HT-29 (cell line): ENCODE measurements at regions not wholly inside any gene's neighbourhood (a gene's known extent, or its start where the extent isn't known, plus 50 kb on each side); places are given as distances from the start of the nearest gene placed in this dataset.
"Not testable (repeated sequence)": the region's sequence is repeated elsewhere in the genome, so short reads cannot be mapped to it uniquely, and the experiment has no call there.

Source experiments
- DNase-seq: peaks from one replicate; pipeline ENCODE4 v3.0.0-alpha.2; 2015; ENCODE audit warnings: low spot score

DNA sequence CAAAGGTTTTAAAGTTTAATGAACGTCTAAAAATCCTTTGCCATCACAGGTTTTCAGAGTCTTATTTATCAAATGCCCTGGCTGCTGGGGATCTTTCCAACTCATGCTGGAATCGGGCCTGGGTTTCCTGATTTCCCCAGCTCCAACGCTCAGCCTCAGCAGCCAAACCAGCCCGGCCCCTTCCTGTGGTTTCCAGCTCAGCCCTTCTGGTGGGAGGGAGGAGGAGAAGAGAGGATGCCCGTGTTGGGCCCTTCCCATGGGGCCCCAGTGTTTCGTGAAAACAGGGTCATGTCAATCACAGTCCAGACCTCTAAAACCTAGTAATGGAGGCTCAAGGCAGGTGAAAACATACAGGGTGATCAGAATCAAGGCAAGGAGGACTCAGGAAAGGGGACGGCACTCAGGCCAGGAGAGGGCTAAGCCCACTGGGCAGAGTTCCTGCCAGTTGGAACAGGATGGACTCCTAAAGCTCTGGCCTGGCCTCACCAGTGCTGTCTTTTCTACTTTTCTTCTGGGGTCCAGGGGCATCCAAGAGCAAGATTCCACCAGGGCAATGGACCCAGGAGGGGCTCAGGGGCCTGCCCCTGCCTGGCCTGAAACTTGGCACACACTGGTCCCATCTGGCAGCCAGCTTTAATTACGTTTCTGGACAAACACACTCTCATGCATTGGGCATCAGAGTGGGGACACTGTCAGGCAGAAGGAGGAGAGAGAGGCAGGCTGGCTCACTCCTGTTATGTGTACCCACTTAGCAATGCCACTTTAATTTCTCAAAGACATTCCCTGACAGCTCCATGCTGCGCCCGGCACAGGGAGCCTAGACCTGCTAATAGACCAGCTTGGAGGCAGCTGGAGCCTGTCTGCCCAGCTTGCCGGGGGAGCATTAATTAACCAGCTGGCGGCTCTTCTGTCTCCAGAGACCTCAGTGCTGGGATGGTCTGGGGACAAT is 194.6 kb downstream of the FAM43A start:
- DNase-seq = no peak

DNA sequence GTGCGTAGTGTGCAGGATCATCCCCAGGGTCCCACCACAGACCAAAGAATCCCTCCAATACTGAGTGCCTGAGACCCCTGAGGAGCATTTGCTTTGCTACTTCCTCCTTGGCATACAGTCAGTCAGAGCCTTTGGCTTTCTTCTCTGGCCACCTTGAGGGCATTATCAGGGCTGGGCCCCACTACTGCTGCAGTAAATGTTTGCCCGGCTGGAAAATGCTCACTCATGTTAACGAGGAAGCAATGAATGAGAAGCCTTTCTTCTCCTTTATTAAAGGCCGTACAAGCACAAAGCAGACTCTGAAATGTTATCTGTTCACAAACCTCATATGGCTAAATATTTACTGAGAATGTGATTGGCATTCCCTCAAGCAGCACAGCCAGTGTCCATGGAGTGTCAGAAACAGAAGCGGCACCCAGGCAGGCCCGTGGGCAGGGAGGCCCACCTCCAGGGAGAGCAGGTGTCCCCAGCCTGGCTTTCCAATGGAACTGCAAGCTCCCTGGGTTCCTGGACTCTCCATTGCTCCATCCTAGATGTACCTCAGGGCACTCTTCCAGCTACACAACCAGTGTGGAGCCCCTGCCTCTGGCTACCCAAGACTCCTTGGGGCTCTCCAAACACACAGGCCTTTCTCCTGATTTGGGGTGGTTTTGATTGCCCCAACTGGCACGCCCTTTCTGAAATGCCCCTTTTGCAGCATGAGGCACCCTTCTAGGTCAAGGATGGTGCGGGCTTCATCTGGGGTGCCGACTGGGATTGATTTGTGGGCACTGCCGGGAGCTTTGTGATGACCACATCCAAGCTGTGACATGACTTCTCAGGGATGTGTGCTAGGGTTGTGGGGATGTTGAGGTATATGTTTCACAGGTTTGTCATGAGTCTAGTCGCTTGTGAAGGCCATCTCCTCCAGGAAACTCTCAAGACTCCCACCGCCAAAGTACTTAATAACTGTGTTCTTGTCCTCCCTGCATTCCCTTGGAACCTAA is 195.6 kb downstream of the FAM43A start:
- no peak for DNase-seq

DNA sequence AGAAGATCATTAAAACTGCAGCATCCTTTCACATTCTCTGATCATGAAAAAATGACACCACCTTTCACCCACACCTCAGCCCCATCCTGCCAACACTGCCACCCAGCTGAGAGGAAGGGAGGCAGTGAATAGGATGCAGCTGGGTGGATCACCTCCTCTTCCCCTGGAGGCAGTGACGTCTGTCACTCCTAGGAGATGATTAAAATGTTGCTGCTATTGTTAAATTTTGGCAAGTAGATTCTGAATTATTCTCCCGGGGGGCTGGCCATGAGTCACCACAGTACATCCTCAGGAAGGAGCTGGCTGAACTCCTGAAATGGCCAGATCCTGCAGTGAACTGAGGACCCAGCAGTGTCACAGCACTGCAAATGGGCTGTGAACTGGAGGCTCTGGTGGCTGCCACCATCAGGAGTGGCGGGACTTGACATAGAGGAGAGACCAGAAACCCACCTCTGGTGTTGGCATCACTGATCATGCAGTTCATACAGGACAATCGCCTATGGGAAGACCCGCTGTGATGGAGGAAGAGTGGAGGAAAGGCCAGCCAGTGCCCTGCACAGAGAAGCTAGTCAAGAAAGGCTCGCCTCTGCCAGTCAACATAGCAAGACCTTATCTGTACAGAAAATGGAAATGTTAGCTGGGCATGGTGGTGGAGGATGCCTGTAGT is 199.1 kb downstream of the FAM43A start:
- no peak for DNase-seq

DNA sequence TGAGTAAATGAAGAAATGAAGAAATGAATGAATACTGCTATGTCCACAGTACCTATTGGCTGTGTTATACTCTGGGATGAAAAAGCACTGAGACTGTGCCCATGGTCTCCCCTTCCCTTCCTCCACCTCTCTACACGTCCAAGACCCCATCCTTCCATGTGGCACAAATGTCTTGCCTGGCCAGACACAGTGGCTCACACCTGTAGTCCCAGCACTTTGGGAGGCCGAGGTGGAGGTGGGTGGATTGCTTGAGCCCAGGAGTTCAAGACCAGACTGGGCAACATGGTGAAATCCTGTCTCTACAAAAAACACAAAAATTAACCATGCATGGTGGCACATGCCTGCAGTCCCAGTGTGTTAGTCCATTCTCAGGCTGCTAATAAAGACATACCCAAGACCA is 200.1 kb downstream of the FAM43A start:
- DNase-seq = no peak

- no peak for DNase-seq
Measured at GRCh38 chr3:194886836-194887235, 201.2 kb downstream of the FAM43A start.

GRCh38 chr3:194888062-194888461 is 202.4 kb downstream of the FAM43A start:
- DNase-seq = not testable (repeated sequence)

- DNase-seq = no peak
Measured at GRCh38 chr3:194888916-194889315, 203.2 kb downstream of the FAM43A start.

GRCh38 chr3:194890091-194890490 is 204.4 kb downstream of the FAM43A start:
- DNase-seq = no peak

DNA sequence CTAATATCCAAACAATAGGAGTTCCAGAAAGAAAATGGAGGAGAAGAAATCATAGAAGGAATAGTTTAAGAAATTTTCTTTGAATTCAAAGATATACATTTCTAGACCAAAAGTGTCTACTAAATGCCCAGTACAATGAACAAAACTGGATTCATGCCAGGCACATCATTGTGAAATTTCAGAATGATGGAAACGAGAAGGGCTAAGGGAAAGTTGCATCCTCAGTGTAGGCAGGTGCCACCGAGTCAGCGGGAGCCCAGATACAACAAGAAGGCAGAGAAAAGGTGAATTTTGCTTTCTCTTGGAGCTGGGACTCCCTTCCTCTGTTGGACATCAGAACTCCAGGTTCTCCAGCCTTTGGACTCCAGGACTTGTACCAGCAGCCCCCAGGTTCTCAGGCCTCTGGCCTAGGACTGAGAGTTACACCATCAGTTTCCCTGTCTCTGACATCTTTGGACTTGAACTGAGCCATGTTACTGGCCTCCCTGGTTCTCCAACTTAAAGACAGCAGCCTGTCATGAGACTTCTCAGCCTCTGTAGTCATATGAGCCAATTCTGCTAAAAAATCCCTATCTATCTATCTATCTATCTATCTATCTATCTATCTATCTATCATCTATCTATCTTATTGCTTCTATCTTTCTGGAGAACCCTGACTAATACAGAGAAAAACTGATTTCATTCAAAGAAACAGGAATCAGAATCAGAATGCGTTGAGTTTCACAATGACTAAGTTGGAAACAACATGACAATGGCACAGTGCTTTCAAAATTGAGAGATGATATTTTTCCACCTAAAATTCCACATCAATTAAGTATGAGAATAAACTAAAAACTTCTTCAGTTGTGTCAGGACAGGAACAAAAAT is 207.7 kb downstream of the FAM43A start:
- no peak for DNase-seq

DNA sequence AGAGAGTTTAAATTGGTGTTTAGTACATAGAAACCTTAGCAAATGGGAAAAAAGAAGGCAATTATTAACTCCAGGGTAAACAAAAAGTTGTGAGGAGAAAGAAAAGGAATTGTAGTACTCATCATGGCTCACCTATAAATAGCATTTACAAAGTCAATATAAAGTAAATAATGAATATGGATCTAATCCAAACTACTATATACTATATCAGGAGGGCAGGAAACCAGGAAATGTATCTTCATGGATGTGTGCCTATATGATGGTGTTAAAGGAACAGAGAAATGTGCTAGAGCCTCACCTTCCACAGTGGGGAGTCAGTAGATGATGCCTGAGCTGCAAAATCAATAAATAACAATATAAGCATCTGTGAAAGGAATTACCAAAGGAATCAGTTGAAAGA is 208.9 kb downstream of the FAM43A start:
- DNase-seq = peak; percentile 8

- DNase-seq = no peak
Measured at GRCh38 chr3:194900854-194901522, 215.3 kb downstream of the FAM43A start.

GRCh38 chr3:194903447-194903846 is 217.8 kb downstream of the FAM43A start:
- not testable (repeated sequence) for DNase-seq

DNA sequence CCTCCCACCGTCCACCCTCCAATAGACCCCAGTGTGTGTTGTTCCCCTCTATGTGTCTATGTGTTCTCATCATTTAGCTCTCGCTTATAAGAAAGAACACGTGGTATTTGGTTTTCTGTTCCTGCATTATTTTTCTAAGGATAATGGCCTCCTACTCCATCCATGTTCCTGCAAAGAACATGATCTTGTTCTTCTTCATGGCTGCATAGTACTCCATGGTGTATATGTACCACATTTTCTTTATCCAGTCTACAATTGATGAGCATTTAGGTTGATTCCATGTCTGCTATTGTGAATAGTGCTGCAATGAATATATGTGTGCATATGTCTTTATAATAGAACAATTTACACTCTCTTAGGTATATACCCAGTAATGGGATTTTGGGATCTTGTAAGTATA is 219.3 kb downstream of the FAM43A start:
- not testable (repeated sequence) for DNase-seq

- no peak for DNase-seq
Measured at GRCh38 chr3:194905696-194906095, 220.0 kb downstream of the FAM43A start.

- no peak for DNase-seq
Measured at GRCh38 chr3:194906229-194906629, 220.5 kb downstream of the FAM43A start.

- no peak for DNase-seq
Measured at GRCh38 chr3:194906970-194907629, 221.4 kb downstream of the FAM43A start.

DNA sequence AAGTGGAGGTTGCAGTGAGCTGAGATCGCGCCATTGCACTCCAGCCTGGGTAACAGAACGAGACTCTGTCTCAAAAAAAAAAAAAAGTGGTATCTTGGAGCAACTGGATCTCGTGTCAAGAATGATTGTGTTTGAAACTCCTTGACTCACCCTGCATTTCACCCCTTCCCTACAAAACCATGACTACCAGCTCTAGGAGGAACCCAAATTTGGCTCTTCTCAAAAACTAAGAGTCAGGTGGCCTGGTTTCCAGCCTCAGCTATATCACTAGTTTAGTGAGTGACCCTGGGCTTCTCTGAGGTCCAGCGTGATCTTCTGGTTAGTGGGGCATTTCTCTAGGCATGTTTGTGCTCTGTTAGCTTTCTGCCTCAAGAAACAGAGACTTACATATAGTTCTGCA is 222.1 kb downstream of the FAM43A start:
- DNase-seq = no peak

DNA sequence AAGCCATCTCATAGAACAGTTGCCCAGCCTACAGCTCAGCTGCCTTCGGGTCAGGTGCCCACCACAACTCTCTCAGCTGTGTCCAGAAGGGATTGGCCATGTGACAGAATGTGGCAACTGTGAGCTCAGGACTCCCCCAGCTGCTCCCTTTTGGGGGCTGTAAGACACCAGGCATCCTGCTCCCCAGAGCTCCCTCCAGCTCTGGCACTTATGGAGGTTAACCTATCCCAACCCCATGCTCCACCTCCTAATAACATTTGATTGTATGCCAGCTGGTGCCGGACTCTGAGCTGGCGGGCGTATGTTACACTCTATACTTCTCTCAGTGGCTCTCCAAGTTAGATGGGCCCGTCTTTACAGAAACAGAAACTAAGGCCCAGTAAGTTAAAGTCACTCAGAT is 222.8 kb downstream of the FAM43A start:
- no peak for DNase-seq

GRCh38 chr3:194908972-194909371 is 223.3 kb downstream of the FAM43A start:
- no peak for DNase-seq
